Activated naive CD4-positive, alpha-beta T cell treated with anti-CD3 and anti-CD28 coated beads, Interleukin-2, amount 50 U/mL, for 24 hours (primary cell): ENCODE measurements at regions not wholly inside any gene's neighbourhood (a gene's known extent, or its start where the extent isn't known, plus 50 kb on each side); places are given as distances from the start of the nearest gene placed in this dataset.
"Not testable (repeated sequence)": the region's sequence is repeated elsewhere in the genome, so short reads cannot be mapped to it uniquely, and the experiment has no call there.

Experiments
- H3K27ac Mint-ChIP-seq: one replicate; pipeline ENCODE4 v1.8.0; 2021; ENCODE audit warnings: mild to moderate bottlenecking, mixed read lengths
- H3K27me3 Mint-ChIP-seq: one replicate; pipeline ENCODE4 v1.8.0; 2021; ENCODE audit warnings: mixed read lengths
- H3K36me3 Mint-ChIP-seq: one replicate; pipeline ENCODE4 v1.8.0; 2021; ENCODE audit warnings: mixed read lengths
- H3K4me1 Mint-ChIP-seq: one replicate; pipeline ENCODE4 v1.8.0; 2021; ENCODE audit warnings: mixed read lengths
- H3K4me3 Mint-ChIP-seq: one replicate; pipeline ENCODE4 v1.8.0; 2021; ENCODE audit warnings: mild to moderate bottlenecking, mixed read lengths
- H3K9me3 Mint-ChIP-seq: one replicate; pipeline ENCODE4 v1.8.0; 2021; ENCODE audit warnings: mixed read lengths

GRCh38 chr6:140176306-140176705 lies 801.9 kb upstream of the CITED2 start:
- Mint-ChIP-seq H3K4me3 (no peak overlapping the region), H3K27ac (no peak overlapping the region), H3K36me3 (no peaks in the 10 kb centered on the region), H3K9me3 (peaks cover 5% of the 10 kb centered on the region), H3K27me3 (peaks cover 1% of the 10 kb centered on the region), H3K4me1 (no peaks in the 10 kb centered on the region)

- H3K27ac Mint-ChIP-seq = no peak overlapping the region
- H3K27me3 Mint-ChIP-seq = peaks cover 1% of the 10 kb centered on the region
- peaks cover 5% of the 10 kb centered on the region for H3K9me3 Mint-ChIP-seq
- H3K4me1 Mint-ChIP-seq = no peaks in the 10 kb centered on the region
- no peak overlapping the region for H3K4me3 Mint-ChIP-seq
- no peaks in the 10 kb centered on the region for H3K36me3 Mint-ChIP-seq
Measured at GRCh38 chr6:140175486-140175885, 801.0 kb upstream of the CITED2 start.

GRCh38 chr6:140174524-140174923 lies 800.1 kb upstream of the CITED2 start:
- peaks cover 5% of the 10 kb centered on the region for H3K9me3 Mint-ChIP-seq
- no peak overlapping the region for H3K27ac Mint-ChIP-seq
- H3K4me1 Mint-ChIP-seq = no peaks in the 10 kb centered on the region
- peaks cover 3% of the 10 kb centered on the region for H3K27me3 Mint-ChIP-seq
- H3K4me3 Mint-ChIP-seq = no peak overlapping the region
- H3K36me3 Mint-ChIP-seq = no peaks in the 10 kb centered on the region

- peaks cover 5% of the 10 kb centered on the region for H3K9me3 Mint-ChIP-seq
- H3K27ac Mint-ChIP-seq = no peak overlapping the region
- H3K4me3 Mint-ChIP-seq = no peak overlapping the region
- no peaks in the 10 kb centered on the region for H3K4me1 Mint-ChIP-seq
- peaks cover 1% of the 10 kb centered on the region for H3K27me3 Mint-ChIP-seq
- H3K36me3 Mint-ChIP-seq = no peaks in the 10 kb centered on the region
Measured at GRCh38 chr6:140168365-140168764, 793.9 kb upstream of the CITED2 start.

- no peak overlapping the region for H3K4me3 Mint-ChIP-seq
- no peaks in the 10 kb centered on the region for H3K9me3 Mint-ChIP-seq
- peaks cover 2% of the 10 kb centered on the region for H3K27me3 Mint-ChIP-seq
- no peak overlapping the region for H3K27ac Mint-ChIP-seq
- no peaks in the 10 kb centered on the region for H3K36me3 Mint-ChIP-seq
- H3K4me1 Mint-ChIP-seq = no peaks in the 10 kb centered on the region
Measured at GRCh38 chr6:140160909-140161308, 786.5 kb upstream of the CITED2 start.

- Mint-ChIP-seq H3K27ac (no peak overlapping the region), H3K36me3 (no peaks in the 10 kb centered on the region), H3K4me3 (no peak overlapping the region), H3K4me1 (no peaks in the 10 kb centered on the region), H3K27me3 (peaks cover 2% of the 10 kb centered on the region), H3K9me3 (no peaks in the 10 kb centered on the region)
Measured at GRCh38 chr6:140160494-140160893, 786.0 kb upstream of the CITED2 start.

- no peaks in the 10 kb centered on the region for H3K9me3 Mint-ChIP-seq
- H3K27ac Mint-ChIP-seq = no peak overlapping the region
- H3K27me3 Mint-ChIP-seq = peaks cover 2% of the 10 kb centered on the region
- no peaks in the 10 kb centered on the region for H3K4me1 Mint-ChIP-seq
- no peak overlapping the region for H3K4me3 Mint-ChIP-seq
- H3K36me3 Mint-ChIP-seq = no peaks in the 10 kb centered on the region
Measured at GRCh38 chr6:140156131-140156530, 781.7 kb upstream of the CITED2 start.

GRCh38 chr6:140155451-140156126 lies 781.1 kb upstream of the CITED2 start:
- H3K27ac Mint-ChIP-seq = no peak overlapping the region
- H3K36me3 Mint-ChIP-seq = no peaks in the 10 kb centered on the region
- no peaks in the 10 kb centered on the region for H3K9me3 Mint-ChIP-seq
- H3K27me3 Mint-ChIP-seq = peaks cover 2% of the 10 kb centered on the region
- no peak overlapping the region for H3K4me3 Mint-ChIP-seq
- no peaks in the 10 kb centered on the region for H3K4me1 Mint-ChIP-seq

GRCh38 chr6:140153703-140154102 lies 779.3 kb upstream of the CITED2 start:
- peaks cover 1% of the 10 kb centered on the region for H3K27me3 Mint-ChIP-seq
- H3K36me3 Mint-ChIP-seq = no peaks in the 10 kb centered on the region
- no peaks in the 10 kb centered on the region for H3K4me1 Mint-ChIP-seq
- H3K9me3 Mint-ChIP-seq = no peaks in the 10 kb centered on the region
- no peak overlapping the region for H3K4me3 Mint-ChIP-seq
- no peak overlapping the region for H3K27ac Mint-ChIP-seq

- H3K4me3 Mint-ChIP-seq, H3K9me3 Mint-ChIP-seq, H3K27ac Mint-ChIP-seq, H3K27me3 Mint-ChIP-seq, H3K36me3 Mint-ChIP-seq, H3K4me1 Mint-ChIP-seq: not testable (repeated sequence)
Measured at GRCh38 chr6:140147825-140148814, 773.7 kb upstream of the CITED2 start.

- Mint-ChIP-seq H3K27me3 (no peaks in the 10 kb centered on the region), H3K9me3 (no peaks in the 10 kb centered on the region), H3K4me1 (no peaks in the 10 kb centered on the region), H3K4me3 (no peak overlapping the region), H3K36me3 (no peaks in the 10 kb centered on the region), H3K27ac (no peak overlapping the region)
Measured at GRCh38 chr6:140140891-140141290, 766.4 kb upstream of the CITED2 start.

GRCh38 chr6:140138311-140139010 lies 764.0 kb upstream of the CITED2 start:
- H3K4me3 Mint-ChIP-seq = no peak overlapping the region
- peaks cover 14% of the 10 kb centered on the region for H3K9me3 Mint-ChIP-seq
- no peaks in the 10 kb centered on the region for H3K4me1 Mint-ChIP-seq
- no peak overlapping the region for H3K27ac Mint-ChIP-seq
- H3K36me3 Mint-ChIP-seq = no peaks in the 10 kb centered on the region
- H3K27me3 Mint-ChIP-seq = no peaks in the 10 kb centered on the region

GRCh38 chr6:140134224-140134623 lies 759.8 kb upstream of the CITED2 start:
- H3K9me3 Mint-ChIP-seq = peaks cover 31% of the 10 kb centered on the region
- H3K27ac Mint-ChIP-seq = no peak overlapping the region
- no peaks in the 10 kb centered on the region for H3K4me1 Mint-ChIP-seq
- peaks cover 2% of the 10 kb centered on the region for H3K36me3 Mint-ChIP-seq
- no peak overlapping the region for H3K4me3 Mint-ChIP-seq
- H3K27me3 Mint-ChIP-seq = no peaks in the 10 kb centered on the region

- Mint-ChIP-seq H3K4me3 (no peak overlapping the region), H3K9me3 (peaks cover 26% of the 10 kb centered on the region), H3K27me3 (peaks cover 3% of the 10 kb centered on the region), H3K27ac (no peak overlapping the region), H3K36me3 (peaks cover 4% of the 10 kb centered on the region), H3K4me1 (no peaks in the 10 kb centered on the region)
Measured at GRCh38 chr6:140130074-140130473, 755.6 kb upstream of the CITED2 start.

- H3K27ac Mint-ChIP-seq = no peak overlapping the region
- no peak overlapping the region for H3K4me3 Mint-ChIP-seq
- peaks cover 3% of the 10 kb centered on the region for H3K27me3 Mint-ChIP-seq
- H3K9me3 Mint-ChIP-seq = no peaks in the 10 kb centered on the region
- H3K36me3 Mint-ChIP-seq = peaks cover 1% of the 10 kb centered on the region
- H3K4me1 Mint-ChIP-seq = no peaks in the 10 kb centered on the region
Measured at GRCh38 chr6:140124498-140124897, 750.0 kb upstream of the CITED2 start.

- Mint-ChIP-seq H3K27me3 (peaks cover 12% of the 10 kb centered on the region), H3K36me3 (no peaks in the 10 kb centered on the region)
Measured at GRCh38 chr6:140108167-140108566, 733.7 kb upstream of the CITED2 start.

More at GRCh38 chr6:140108167-140108566, 733.7 kb upstream of the CITED2 start:
- Mint-ChIP-seq H3K27ac (no peak overlapping the region), H3K4me1 (no peaks in the 10 kb centered on the region), H3K9me3 (no peaks in the 10 kb centered on the region), H3K4me3 (no peak overlapping the region)
